SK-N-MC (cell line): ENCODE measurements at regions not wholly inside any gene's neighbourhood (a gene's known extent, or its start where the extent isn't known, plus 50 kb on each side); places are given as distances from the start of the nearest gene placed in this dataset.

Source experiments
- EZH2 ChIP-seq: fragments of 200-600 bp; sonication (generic); IDR thresholded peaks from one replicate; pipeline ENCODE4 v1.6.1; 2017; ENCODE audit warnings: antibody characterized with exemption
- POLR2AphosphoS5 ChIP-seq: IDR thresholded peaks from 2 replicates; pipeline ENCODE4 v1.6.1; 2012; ENCODE audit warnings: mild to moderate bottlenecking, low read depth, low read length, borderline replicate concordance

DNA sequence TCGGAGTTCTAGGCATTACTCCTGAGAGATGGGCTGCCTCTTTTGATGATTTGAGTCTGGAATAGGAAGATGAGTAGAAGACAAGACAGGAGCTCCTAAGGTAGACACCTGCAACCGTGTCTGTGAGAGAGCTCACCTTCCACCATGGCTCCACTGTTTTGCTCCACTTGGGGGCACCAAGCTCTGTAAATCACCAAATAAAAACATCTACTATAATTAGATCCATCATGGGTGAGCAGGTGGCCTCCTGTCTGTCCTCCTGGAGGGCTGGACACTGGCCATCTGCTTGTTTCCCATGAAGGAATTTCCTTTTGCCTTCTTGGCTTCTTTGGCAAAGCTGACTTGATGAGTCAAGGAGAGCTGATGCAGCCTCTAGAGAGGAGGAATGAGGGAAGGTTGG is 179.0 kb downstream of the HAPSTR1 start:
- TF ChIP-seq EZH2: no peak
- TF ChIP-seq POLR2AphosphoS5: no peak
